ENCODE measurements at regions not wholly inside any gene's neighbourhood (a gene's known extent, or its start where the extent isn't known, plus 50 kb on each side); places are given as distances from the start of the nearest gene placed in this dataset.

GRCh38 chr5:8520917-8521316, 652.0 kb downstream of the MTRR start:
- H3K9me3 ChIP-seq: peaks cover 0 to 6% (median 0%) of the 10 kb centered on the region in 8 donors
- no peak overlapping the region for H3K4me3 ChIP-seq
- WGBS, 5 donors: 74 to 90% (median 78%) methylated on average over 3 of the region's 3 CpGs
- no peaks in the 10 kb centered on the region for H3K27me3 ChIP-seq (replicated peaks in 1 of 7)
- H3K4me1 ChIP-seq: no peaks in the 10 kb centered on the region
- DNase-seq: no peak
- H3K36me3 ChIP-seq: no peaks in the 10 kb centered on the region
- intact Hi-C loops (cut with DNase I; ENCODE audit: low total_unique reads): no loop called here
- TF ChIP-seq POLR2A (IDR thresholded peaks at IDR 0.05) (no peak), POLR2AphosphoS5 (IDR thresholded peaks at IDR 0.05) (no peak), CTCF (IDR thresholded peaks at IDR 0.05 in 8 of 11, conservative IDR thresholded peaks at IDR 0.05 in 3 of 11) (no peak)
- no peak overlapping the region for H3K27ac ChIP-seq

GRCh38 chr5:8521991-8522390, 653.0 kb downstream of the MTRR start:
- no peaks in the 10 kb centered on the region for H3K27me3 ChIP-seq (replicated peaks in 1 of 7)
- H3K4me3 ChIP-seq: no peak overlapping the region
- no peaks in the 10 kb centered on the region for H3K36me3 ChIP-seq
- H3K4me1 ChIP-seq: no peaks in the 10 kb centered on the region
- no peak overlapping the region for H3K27ac ChIP-seq
- TF ChIP-seq POLR2AphosphoS5 (IDR thresholded peaks at IDR 0.05) (no peak), CTCF (IDR thresholded peaks at IDR 0.05 in 8 of 11, conservative IDR thresholded peaks at IDR 0.05 in 3 of 11) (no peak), POLR2A (IDR thresholded peaks at IDR 0.05) (no peak)
- WGBS, 5 donors: 78 to 92% (median 79%) methylated on average over 8 of the region's 8 CpGs
- no peak for DNase-seq
- intact Hi-C loops (cut with DNase I; ENCODE audit: low total_unique reads): no loop called here
- H3K9me3 ChIP-seq: peaks cover 0 to 5% (median 0%) of the 10 kb centered on the region in 8 donors

- intact Hi-C loops (cut with DNase I; ENCODE audit: low total_unique reads): no loop called here
- Histone ChIP-seq H3K9me3 (no peaks in the 10 kb centered on the region), H3K4me1 (no peaks in the 10 kb centered on the region), H3K27me3 (replicated peaks in 1 of 7) (no peaks in the 10 kb centered on the region), H3K36me3 (no peaks in the 10 kb centered on the region), H3K27ac (no peak overlapping the region), H3K4me3 (no peak overlapping the region)
- TF ChIP-seq POLR2A (IDR thresholded peaks at IDR 0.05) (no peak), CTCF (IDR thresholded peaks at IDR 0.05 in 8 of 11, conservative IDR thresholded peaks at IDR 0.05 in 3 of 11) (no peak), POLR2AphosphoS5 (IDR thresholded peaks at IDR 0.05) (no peak)
- 56 to 79% (median 67%) methylated on average over 3 of the region's 3 CpGs for WGBS, 5 donors
- DNase-seq: no peak
These were observed 653.7 kb downstream of the MTRR start for GRCh38 chr5:8522646-8523045.

- DNase-seq: no peak
- Histone ChIP-seq H3K4me3 (no peak overlapping the region), H3K4me1 (no peaks in the 10 kb centered on the region), H3K36me3 (no peaks in the 10 kb centered on the region), H3K27me3 (replicated peaks in 1 of 7) (no peaks in the 10 kb centered on the region), H3K27ac (no peak overlapping the region), H3K9me3 (no peaks in the 10 kb centered on the region)
- WGBS, 5 donors: 83 to 88% (median 86%) methylated on average over 3 of the region's 3 CpGs
- no peak for TF ChIP-seq POLR2AphosphoS5 (IDR thresholded peaks at IDR 0.05)
- TF ChIP-seq POLR2A (IDR thresholded peaks at IDR 0.05): no peak
- no peak for TF ChIP-seq CTCF (IDR thresholded peaks at IDR 0.05 in 8 of 11, conservative IDR thresholded peaks at IDR 0.05 in 3 of 11)
- intact Hi-C loops (cut with DNase I; ENCODE audit: low total_unique reads): no loop called here
These were observed 654.6 kb downstream of the MTRR start for GRCh38 chr5:8523501-8523900.
